Liver (tissue), 8 donors: ENCODE measurements at regions not wholly inside any gene's neighbourhood (a gene's known extent, or its start where the extent isn't known, plus 50 kb on each side); places are given as distances from the start of the nearest gene placed in this dataset.
A peak's percentile ranks its signal among the peaks of the same experiment; 100 is the strongest.

Experiments
- DNase-seq: peaks from one replicate; pipeline ENCODE4 v3.0.0-alpha.2; 2017; ENCODE audit warnings: low spot score
- H3K27ac ChIP-seq, 2 donors: one replicate each; pipeline ENCODE4 v1.7.0; 2013; ENCODE audit warnings: inconsistent platforms in 2 of 2, low read length in 2 of 2, control low read depth in 1 of 2, low read depth in 1 of 2, mild to moderate bottlenecking in 1 of 2
- H3K27me3 ChIP-seq, 4 donors: one replicate each; pipeline versions ENCODE4 v1.6.1 to v1.7.0; 2013; ENCODE audit warnings: low read length in 3 of 4, inconsistent platforms in 1 of 4, mild to moderate bottlenecking in 1 of 4, moderate library complexity in 1 of 4; ENCODE audit not compliant: control insufficient read depth in 4 of 4, insufficient read depth in 4 of 4
- H3K36me3 ChIP-seq, 4 donors: one replicate each; pipeline versions ENCODE4 v1.6.1 to v1.7.0; 2013; ENCODE audit warnings: low read length in 3 of 4, mild to moderate bottlenecking in 3 of 4, low read depth in 1 of 4, moderate library complexity in 1 of 4; ENCODE audit not compliant: control insufficient read depth in 4 of 4, insufficient read depth in 3 of 4
- H3K4me1 ChIP-seq, 4 donors: one replicate each; pipeline versions ENCODE4 v1.6.1 to v1.7.0; 2013; ENCODE audit warnings: low read length in 3 of 4, mild to moderate bottlenecking in 3 of 4, moderate library complexity in 1 of 4; ENCODE audit not compliant: control insufficient read depth in 4 of 4, insufficient read depth in 4 of 4
- H3K4me3 ChIP-seq, 3 donors: one replicate each; pipeline versions ENCODE4 v1.6.1 to v1.7.0; 2013; ENCODE audit warnings: low read length in 3 of 3, control low read depth in 1 of 3, low read depth in 1 of 3, mild to moderate bottlenecking in 1 of 3
- H3K9ac ChIP-seq, 2 donors: one replicate each; pipeline ENCODE4 v1.7.0; 2013; ENCODE audit warnings: low read length in 2 of 2, mild to moderate bottlenecking in 2 of 2, moderate library complexity in 2 of 2, control low read depth in 1 of 2, low read depth in 1 of 2
- H3K9me3 ChIP-seq, 4 donors: one replicate each; pipeline versions ENCODE4 v1.6.1 to v1.7.0; 2013; ENCODE audit warnings: low read length in 3 of 4; ENCODE audit not compliant: control insufficient read depth in 4 of 4
- EGR1 ChIP-seq, 2 donors: IDR thresholded peaks; 2 replicates each; pipeline ENCODE4 v1.6.1; 2016 to 2018; ENCODE audit warnings: antibody characterized with exemption in 2 of 2, low read depth in 2 of 2
- FOXA1 ChIP-seq: IDR thresholded peaks from 2 replicates; pipeline ENCODE4 v1.6.1; 2016; ENCODE audit warnings: antibody characterized with exemption
- FOXA2 ChIP-seq: IDR thresholded peaks from 2 replicates; pipeline ENCODE4 v1.6.1; 2016; ENCODE audit warnings: antibody characterized with exemption
- GABPA ChIP-seq, 2 donors: IDR thresholded peaks in 1 of 2; conservative IDR thresholded peaks in 1 of 2; 2 replicates each; pipeline ENCODE4 v1.6.1; 2016; ENCODE audit warnings: antibody characterized with exemption in 2 of 2, mild to moderate bottlenecking in 1 of 2, moderate library complexity in 1 of 2
- HNF4A ChIP-seq, 2 donors: conservative IDR thresholded peaks; 2 replicates each; pipeline ENCODE4 v1.6.1; 2016; ENCODE audit warnings: antibody characterized with exemption in 2 of 2, mild to moderate bottlenecking in 2 of 2
- HNF4G ChIP-seq: IDR thresholded peaks from 2 replicates; pipeline ENCODE4 v1.6.1; 2016; ENCODE audit warnings: antibody characterized with exemption
- JUND ChIP-seq, 2 donors: IDR thresholded peaks; 2 replicates each; pipeline ENCODE4 v1.6.1; 2016; ENCODE audit warnings: antibody characterized with exemption in 2 of 2
- NR2F2 ChIP-seq: IDR thresholded peaks from 2 replicates; pipeline ENCODE4 v1.6.1; 2016; ENCODE audit warnings: antibody characterized with exemption
- RAD21 ChIP-seq, 2 donors: IDR thresholded peaks; 2 replicates each; pipeline ENCODE4 v1.6.1; 2016; ENCODE audit warnings: antibody characterized with exemption in 2 of 2, mild to moderate bottlenecking in 2 of 2
- RXRA ChIP-seq, 2 donors: IDR thresholded peaks; 2 replicates each; pipeline ENCODE4 v1.6.1; 2017 to 2018; ENCODE audit warnings: antibody characterized with exemption in 2 of 2, mild to moderate bottlenecking in 1 of 2
- SP1 ChIP-seq: IDR thresholded peaks from 2 replicates; pipeline ENCODE4 v1.6.1; 2018; ENCODE audit warnings: antibody characterized with exemption, mild to moderate bottlenecking
- TAF1 ChIP-seq: conservative IDR thresholded peaks from 2 replicates; pipeline ENCODE4 v1.6.1; 2016; ENCODE audit warnings: antibody characterized with exemption, mild to moderate bottlenecking
- YY1 ChIP-seq: IDR thresholded peaks from 2 replicates; pipeline ENCODE4 v1.6.1; 2016; ENCODE audit warnings: antibody characterized with exemption, mild to moderate bottlenecking
- WGBS: extraction: QIAGEN DNeasy Blood & Tissue Kit; methylation state at CpG from one replicate; pipeline ENCODE4 v1.1.7; 2013; 5-methylcytosine and 5-hydroxymethylcytosine counted together
- TF ChIP-seq, protein P1 (sequence below): IDR thresholded peaks from 2 replicates; pipeline ENCODE4 v1.6.1; 2016; ENCODE audit warnings: antibody characterized with exemption
- TF ChIP-seq, protein P2 (sequence below): fragments of 150-350 bp; IDR thresholded peaks from 2 replicates; pipeline ENCODE4 v1.5.1; 2017; ENCODE audit warnings: improper control_type of control experiment, low read depth, low read length; ENCODE audit not compliant: missing input control
- TF ChIP-seq, protein P3 (sequence below): IDR thresholded peaks from 2 replicates; pipeline ENCODE4 v1.6.1; 2016; ENCODE audit warnings: antibody characterized with exemption
- TF ChIP-seq, protein P4 (sequence below): IDR thresholded peaks from 2 replicates; pipeline ENCODE4 v1.6.1; 2016; ENCODE audit warnings: antibody characterized with exemption, mild to moderate bottlenecking
- donor health status: healthy.
- donor health status: healthy.
- donor health status: healthy.
- donor health status: healthy.
- donor health status: healthy.

DNA sequence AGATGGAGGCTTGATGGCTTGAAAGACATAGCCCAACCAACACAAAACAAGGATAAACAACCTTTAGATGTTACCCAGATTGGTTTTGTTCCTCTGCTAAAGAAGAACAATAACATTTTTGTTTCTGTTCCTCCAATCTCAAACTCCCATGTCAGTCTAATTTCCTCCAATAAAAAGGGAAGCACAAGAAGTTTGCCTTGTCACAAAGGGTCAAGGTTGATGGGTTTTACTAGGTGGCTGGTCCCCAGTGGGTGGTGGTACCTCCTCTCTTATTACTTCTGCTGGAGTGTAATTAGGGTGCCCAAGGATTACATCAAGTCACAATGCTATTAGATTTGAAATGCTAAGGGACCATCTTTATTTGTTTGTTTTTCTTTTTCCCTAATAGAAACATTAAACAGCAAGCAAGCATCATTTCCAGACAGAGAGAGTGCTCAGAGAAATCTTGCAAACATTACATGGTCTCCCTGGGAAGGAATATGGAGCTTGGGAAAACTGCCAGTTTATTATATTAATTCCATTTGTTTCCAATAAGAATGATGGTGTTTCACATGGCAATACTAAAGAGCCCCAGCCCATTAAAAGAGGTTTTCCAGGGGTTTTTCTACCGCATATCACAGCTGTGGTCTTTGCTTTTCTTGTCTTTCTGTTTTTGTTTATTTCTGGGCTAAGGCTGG lies 78.3 kb upstream of the AOAH start:
- H3K9ac ChIP-seq = no peak overlapping the region
- TF ChIP-seq, protein P1, sequence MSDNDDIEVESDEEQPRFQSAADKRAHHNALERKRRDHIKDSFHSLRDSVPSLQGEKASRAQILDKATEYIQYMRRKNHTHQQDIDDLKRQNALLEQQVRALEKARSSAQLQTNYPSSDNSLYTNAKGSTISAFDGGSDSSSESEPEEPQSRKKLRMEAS = no peak
- TF ChIP-seq, protein P2, sequence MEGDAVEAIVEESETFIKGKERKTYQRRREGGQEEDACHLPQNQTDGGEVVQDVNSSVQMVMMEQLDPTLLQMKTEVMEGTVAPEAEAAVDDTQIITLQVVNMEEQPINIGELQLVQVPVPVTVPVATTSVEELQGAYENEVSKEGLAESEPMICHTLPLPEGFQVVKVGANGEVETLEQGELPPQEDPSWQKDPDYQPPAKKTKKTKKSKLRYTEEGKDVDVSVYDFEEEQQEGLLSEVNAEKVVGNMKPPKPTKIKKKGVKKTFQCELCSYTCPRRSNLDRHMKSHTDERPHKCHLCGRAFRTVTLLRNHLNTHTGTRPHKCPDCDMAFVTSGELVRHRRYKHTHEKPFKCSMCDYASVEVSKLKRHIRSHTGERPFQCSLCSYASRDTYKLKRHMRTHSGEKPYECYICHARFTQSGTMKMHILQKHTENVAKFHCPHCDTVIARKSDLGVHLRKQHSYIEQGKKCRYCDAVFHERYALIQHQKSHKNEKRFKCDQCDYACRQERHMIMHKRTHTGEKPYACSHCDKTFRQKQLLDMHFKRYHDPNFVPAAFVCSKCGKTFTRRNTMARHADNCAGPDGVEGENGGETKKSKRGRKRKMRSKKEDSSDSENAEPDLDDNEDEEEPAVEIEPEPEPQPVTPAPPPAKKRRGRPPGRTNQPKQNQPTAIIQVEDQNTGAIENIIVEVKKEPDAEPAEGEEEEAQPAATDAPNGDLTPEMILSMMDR = no peak
- no peak for TF ChIP-seq EGR1 (IDR thresholded peaks at IDR 0.05; ENCODE audit: low read depth in 2 of 2)
- no peak for TF ChIP-seq FOXA2
- TF ChIP-seq, protein P3, sequence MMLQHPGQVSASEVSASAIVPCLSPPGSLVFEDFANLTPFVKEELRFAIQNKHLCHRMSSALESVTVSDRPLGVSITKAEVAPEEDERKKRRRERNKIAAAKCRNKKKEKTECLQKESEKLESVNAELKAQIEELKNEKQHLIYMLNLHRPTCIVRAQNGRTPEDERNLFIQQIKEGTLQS = no peak
- TF ChIP-seq HNF4A (conservative IDR thresholded peaks at IDR 0.05) = no peak
- no peak for TF ChIP-seq GABPA (IDR thresholded peaks at IDR 0.05 in 1 of 2, conservative IDR thresholded peaks at IDR 0.05 in 1 of 2)
- TF ChIP-seq SP1 = no peak
- no peak for TF ChIP-seq RAD21 (IDR thresholded peaks at IDR 0.05)
- no peak for TF ChIP-seq FOXA1
- TF ChIP-seq HNF4G = no peak
- TF ChIP-seq TAF1 = no peak
- no peak for TF ChIP-seq JUND (IDR thresholded peaks at IDR 0.05)
- TF ChIP-seq RXRA (IDR thresholded peaks at IDR 0.05) = no peak
- TF ChIP-seq, protein P4, sequence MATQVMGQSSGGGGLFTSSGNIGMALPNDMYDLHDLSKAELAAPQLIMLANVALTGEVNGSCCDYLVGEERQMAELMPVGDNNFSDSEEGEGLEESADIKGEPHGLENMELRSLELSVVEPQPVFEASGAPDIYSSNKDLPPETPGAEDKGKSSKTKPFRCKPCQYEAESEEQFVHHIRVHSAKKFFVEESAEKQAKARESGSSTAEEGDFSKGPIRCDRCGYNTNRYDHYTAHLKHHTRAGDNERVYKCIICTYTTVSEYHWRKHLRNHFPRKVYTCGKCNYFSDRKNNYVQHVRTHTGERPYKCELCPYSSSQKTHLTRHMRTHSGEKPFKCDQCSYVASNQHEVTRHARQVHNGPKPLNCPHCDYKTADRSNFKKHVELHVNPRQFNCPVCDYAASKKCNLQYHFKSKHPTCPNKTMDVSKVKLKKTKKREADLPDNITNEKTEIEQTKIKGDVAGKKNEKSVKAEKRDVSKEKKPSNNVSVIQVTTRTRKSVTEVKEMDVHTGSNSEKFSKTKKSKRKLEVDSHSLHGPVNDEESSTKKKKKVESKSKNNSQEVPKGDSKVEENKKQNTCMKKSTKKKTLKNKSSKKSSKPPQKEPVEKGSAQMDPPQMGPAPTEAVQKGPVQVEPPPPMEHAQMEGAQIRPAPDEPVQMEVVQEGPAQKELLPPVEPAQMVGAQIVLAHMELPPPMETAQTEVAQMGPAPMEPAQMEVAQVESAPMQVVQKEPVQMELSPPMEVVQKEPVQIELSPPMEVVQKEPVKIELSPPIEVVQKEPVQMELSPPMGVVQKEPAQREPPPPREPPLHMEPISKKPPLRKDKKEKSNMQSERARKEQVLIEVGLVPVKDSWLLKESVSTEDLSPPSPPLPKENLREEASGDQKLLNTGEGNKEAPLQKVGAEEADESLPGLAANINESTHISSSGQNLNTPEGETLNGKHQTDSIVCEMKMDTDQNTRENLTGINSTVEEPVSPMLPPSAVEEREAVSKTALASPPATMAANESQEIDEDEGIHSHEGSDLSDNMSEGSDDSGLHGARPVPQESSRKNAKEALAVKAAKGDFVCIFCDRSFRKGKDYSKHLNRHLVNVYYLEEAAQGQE = no peak
- DNase-seq = no peak
- 80% methylated on average over 1 of the region's 1 CpG for WGBS
- H3K27ac ChIP-seq = no peak overlapping the region
- H3K4me3 ChIP-seq = no peak overlapping the region
- no peaks in the 10 kb centered on the region for H3K9me3 ChIP-seq
- no peaks in the 10 kb centered on the region for H3K4me1 ChIP-seq
- H3K27me3 ChIP-seq = no peaks in the 10 kb centered on the region
- no peaks in the 10 kb centered on the region for H3K36me3 ChIP-seq

DNA sequence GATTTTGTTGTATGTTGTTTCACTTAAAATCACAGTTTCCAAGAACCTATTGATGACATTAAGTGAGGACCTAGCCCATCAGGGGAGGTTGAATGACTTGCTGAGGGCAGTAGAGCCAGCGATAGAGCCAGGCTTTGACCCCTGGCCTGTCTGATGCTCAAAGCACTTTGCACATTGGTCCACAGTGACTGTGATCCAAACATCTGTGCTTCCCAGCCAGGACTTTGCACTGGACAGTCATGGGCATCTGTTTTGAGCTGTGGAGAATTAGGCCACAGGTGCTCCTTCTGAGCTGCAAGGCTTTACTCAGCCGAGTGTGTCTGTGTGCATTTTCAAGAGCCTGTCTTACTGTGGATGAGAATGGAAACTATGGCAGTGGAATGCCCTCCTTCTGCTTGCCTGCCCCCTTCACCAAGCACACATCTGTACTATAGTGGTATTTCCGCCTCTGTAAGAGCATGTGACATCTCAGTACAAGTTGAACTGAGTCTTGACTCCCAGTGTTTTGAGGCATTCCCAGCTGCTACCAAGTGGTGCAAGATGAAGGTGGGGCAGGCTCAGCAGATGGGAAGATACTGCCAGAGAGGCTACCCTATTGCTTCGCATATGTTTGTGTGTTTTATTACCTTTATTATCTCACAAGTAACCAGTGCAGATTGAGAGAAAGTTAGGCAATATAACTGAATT lies 72.7 kb upstream of the AOAH start:
- no peak for DNase-seq
- H3K27ac ChIP-seq = peak overlapping the region; percentile 20 to 57
- TF ChIP-seq JUND (IDR thresholded peaks at IDR 0.05) (peak; percentile 45 to 87), HNF4G (peak; percentile 99), RAD21 (IDR thresholded peaks at IDR 0.05) (peak; percentile 49 to 71), YY1 (peak; percentile 67), TAF1 (no peak), FOXA2 (peak; percentile 42), GABPA (IDR thresholded peaks at IDR 0.05 in 1 of 2, conservative IDR thresholded peaks at IDR 0.05 in 1 of 2) (no peak), RXRA (IDR thresholded peaks at IDR 0.05) (peak; percentile 91 to 96), HNF4A (conservative IDR thresholded peaks at IDR 0.05) (peak; percentile 100), FOXA1 (peak; percentile 20), NR2F2 (peak; percentile 40), SP1 (peak; percentile 93)
- TF ChIP-seq, protein P3 = peak; percentile 51
- TF ChIP-seq, protein P2 = no peak
- TF ChIP-seq, protein P4 = peak; percentile 64

More for the DNA sequence above, 72.7 kb upstream of the AOAH start:
- Histone ChIP-seq H3K4me3 (no peak overlapping the region), H3K9me3 (no peaks in the 10 kb centered on the region), H3K36me3 (no peaks in the 10 kb centered on the region), H3K27me3 (no peaks in the 10 kb centered on the region), H3K9ac (no peak overlapping the region), H3K4me1 (peaks cover 8 to 27% (median 17%) of the 10 kb centered on the region in 4 donors)
- WGBS = 52% methylated on average over 4 of the region's 4 CpGs
